Mammary epithelial cell (primary cell): ENCODE measurements at regions not wholly inside any gene's neighbourhood (a gene's known extent, or its start where the extent isn't known, plus 50 kb on each side); places are given as distances from the start of the nearest gene placed in this dataset.

ENCODE experiments used
- EZH2 ChIP-seq: IDR thresholded peaks from 2 replicates; pipeline ENCODE4 v1.6.1; 2012; ENCODE audit warnings: low read length, inconsistent platforms, borderline replicate concordance
- TF ChIP-seq, protein P1 (sequence below), 2 donors: IDR thresholded peaks in 1 of 2; conservative IDR thresholded peaks in 1 of 2; 2 replicates each; pipeline ENCODE4 v1.5.1; 2011 to 2012; ENCODE audit warnings: inconsistent platforms in 2 of 2, low read length in 2 of 2, mild to moderate bottlenecking in 2 of 2, control low read depth in 1 of 2, low read depth in 1 of 2; ENCODE audit not compliant: insufficient read depth in 1 of 2; ENCODE audit errors: extremely low read depth in 1 of 2

DNA sequence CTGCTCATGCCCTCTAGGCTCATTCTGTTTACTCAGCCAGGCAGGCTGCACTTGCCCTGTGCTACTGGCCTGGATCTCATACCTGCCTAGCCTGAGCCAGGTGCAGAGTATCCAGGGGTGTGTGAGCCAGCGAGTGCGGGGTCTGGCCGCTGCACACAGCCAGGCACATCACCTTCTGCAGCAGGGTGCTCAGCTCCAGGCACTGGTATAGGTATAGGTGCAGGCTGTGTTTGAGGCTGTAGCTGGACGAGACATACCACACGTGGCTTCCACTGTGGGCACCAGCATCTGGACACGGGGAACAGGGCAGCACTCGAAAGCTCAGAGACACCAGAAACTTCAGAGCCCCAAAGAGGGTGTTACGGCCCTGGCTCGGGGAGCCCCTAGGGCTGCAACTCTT lies 424.2 kb downstream of the RERGL start:
- TF ChIP-seq, protein P1, sequence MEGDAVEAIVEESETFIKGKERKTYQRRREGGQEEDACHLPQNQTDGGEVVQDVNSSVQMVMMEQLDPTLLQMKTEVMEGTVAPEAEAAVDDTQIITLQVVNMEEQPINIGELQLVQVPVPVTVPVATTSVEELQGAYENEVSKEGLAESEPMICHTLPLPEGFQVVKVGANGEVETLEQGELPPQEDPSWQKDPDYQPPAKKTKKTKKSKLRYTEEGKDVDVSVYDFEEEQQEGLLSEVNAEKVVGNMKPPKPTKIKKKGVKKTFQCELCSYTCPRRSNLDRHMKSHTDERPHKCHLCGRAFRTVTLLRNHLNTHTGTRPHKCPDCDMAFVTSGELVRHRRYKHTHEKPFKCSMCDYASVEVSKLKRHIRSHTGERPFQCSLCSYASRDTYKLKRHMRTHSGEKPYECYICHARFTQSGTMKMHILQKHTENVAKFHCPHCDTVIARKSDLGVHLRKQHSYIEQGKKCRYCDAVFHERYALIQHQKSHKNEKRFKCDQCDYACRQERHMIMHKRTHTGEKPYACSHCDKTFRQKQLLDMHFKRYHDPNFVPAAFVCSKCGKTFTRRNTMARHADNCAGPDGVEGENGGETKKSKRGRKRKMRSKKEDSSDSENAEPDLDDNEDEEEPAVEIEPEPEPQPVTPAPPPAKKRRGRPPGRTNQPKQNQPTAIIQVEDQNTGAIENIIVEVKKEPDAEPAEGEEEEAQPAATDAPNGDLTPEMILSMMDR (conservative IDR thresholded peaks at IDR 0.05 in 1 of 2, IDR thresholded peaks at IDR 0.05 in 1 of 2; ENCODE audit: extremely low read depth in 1 of 2, insufficient read depth in 1 of 2, low read depth in 1 of 2, low read length in 2 of 2), result no peak
- TF ChIP-seq EZH2, result no peak
